OCI-LY1 (cell line): ENCODE measurements at regions not wholly inside any gene's neighbourhood (a gene's known extent, or its start where the extent isn't known, plus 50 kb on each side); places are given as distances from the start of the nearest gene placed in this dataset.

Experiments used
- CTCF ChIP-seq: fragments of 200-600 bp; sonication (generic), shearing (Covaris generic); IDR thresholded peaks from 2 replicates; pipeline ENCODE4 v1.5.1; 2017; ENCODE audit warnings: mild to moderate bottlenecking, antibody characterized with exemption, low read length, moderate library complexity, mixed read lengths
- EZH2 ChIP-seq: fragments of 200-600 bp; sonication (generic), shearing (Covaris generic); IDR thresholded peaks from 2 replicates; pipeline ENCODE4 v1.8.0; 2017; ENCODE audit warnings: borderline replicate concordance, mixed run types, mild to moderate bottlenecking, antibody characterized with exemption, low read length, moderate library complexity, mixed read lengths

GRCh38 chr2:194742706-194743105 lies 914.3 kb upstream of the SLC39A10 start:
- no peak for TF ChIP-seq CTCF
- TF ChIP-seq EZH2, result no peak
